Natural killer cell treated with Interleukin-12 subunit alpha and Interleukin-12 subunit beta and Interleukin-15 and Interleukin-18, amount 100 ng/mL, for 72 hours (primary cell): ENCODE measurements at regions not wholly inside any gene's neighbourhood (a gene's known extent, or its start where the extent isn't known, plus 50 kb on each side); places are given as distances from the start of the nearest gene placed in this dataset.

Source experiments
- ATAC-seq, 2 donors: fragments of 150-1000 bp; cut with Tn5 transposase in 1 of 2; sonication (Bioruptor Pico), chemical (Tn5 transposase) in 1 of 2; 2 replicates each; pipeline ENCODE4 v1.10.0; 2021
- DNase-seq: peaks from one replicate; pipeline ENCODE4 v3.0.0; 2022; ENCODE audit warnings: low spot score
- H3K27ac Mint-ChIP-seq, 2 donors: 1 replicate in 1 of 2; 2 replicates in 1 of 2; pipeline ENCODE4 v1.8.0; 2022; ENCODE audit warnings: mixed read lengths in 2 of 2, mild to moderate bottlenecking in 1 of 2, moderate library complexity in 1 of 2
- H3K27me3 Mint-ChIP-seq, 2 donors: 1 replicate in 1 of 2; 2 replicates in 1 of 2; pipeline ENCODE4 v1.8.0; 2022; ENCODE audit warnings: mixed read lengths in 2 of 2
- H3K36me3 Mint-ChIP-seq: one replicate; pipeline ENCODE4 v1.8.0; 2022; ENCODE audit warnings: mixed read lengths
- H3K4me1 Mint-ChIP-seq, 2 donors: 1 replicate in 1 of 2; 2 replicates in 1 of 2; pipeline ENCODE4 v1.8.0; 2022; ENCODE audit warnings: low read depth in 2 of 2, mixed read lengths in 2 of 2, mild to moderate bottlenecking in 1 of 2
- H3K4me3 Mint-ChIP-seq: one replicate; pipeline ENCODE4 v1.8.0; 2022; ENCODE audit warnings: mixed read lengths
- H3K9me3 Mint-ChIP-seq: 2 replicates; pipeline ENCODE4 v1.8.0; 2022; ENCODE audit warnings: mixed read lengths

- Mint-ChIP-seq H3K27ac (no peak overlapping the region), H3K36me3 (no peaks in the 10 kb centered on the region), H3K9me3 (peaks cover 6% of the 10 kb centered on the region), H3K27me3 (no peaks in the 10 kb centered on the region), H3K4me3 (no peak overlapping the region), H3K4me1 (no peaks in the 10 kb centered on the region)
- no peak for DNase-seq
- no peak for ATAC-seq
These were observed 137.0 kb upstream of the CCN2 start for GRCh38 chr6:132088150-132088549.

- Mint-ChIP-seq H3K9me3 (peaks cover 6% of the 10 kb centered on the region), H3K4me3 (no peak overlapping the region), H3K27ac (no peak overlapping the region), H3K4me1 (no peaks in the 10 kb centered on the region), H3K36me3 (no peaks in the 10 kb centered on the region), H3K27me3 (no peaks in the 10 kb centered on the region)
- ATAC-seq = no peak
- DNase-seq = no peak
These were observed 136.2 kb upstream of the CCN2 start for GRCh38 chr6:132087391-132087790.

- Mint-ChIP-seq H3K9me3 (peaks cover 6% of the 10 kb centered on the region), H3K36me3 (no peaks in the 10 kb centered on the region), H3K4me1 (no peaks in the 10 kb centered on the region), H3K27me3 (no peaks in the 10 kb centered on the region), H3K4me3 (no peak overlapping the region), H3K27ac (no peak overlapping the region)
- ATAC-seq = no peak
- no peak for DNase-seq
These were observed 134.6 kb upstream of the CCN2 start for GRCh38 chr6:132085731-132086130.

GRCh38 chr6:132084811-132085509 lies 133.8 kb upstream of the CCN2 start:
- no peaks in the 10 kb centered on the region for H3K36me3 Mint-ChIP-seq
- H3K27ac Mint-ChIP-seq = no peak overlapping the region
- ATAC-seq (no peak), DNase-seq (no peak)
- H3K4me3 Mint-ChIP-seq = no peak overlapping the region
- H3K9me3 Mint-ChIP-seq = peaks cover 3% of the 10 kb centered on the region
- H3K4me1 Mint-ChIP-seq = no peaks in the 10 kb centered on the region
- H3K27me3 Mint-ChIP-seq = no peaks in the 10 kb centered on the region

GRCh38 chr6:132082421-132082820 lies 131.2 kb upstream of the CCN2 start:
- Mint-ChIP-seq H3K4me1 (no peaks in the 10 kb centered on the region), H3K4me3 (no peak overlapping the region), H3K27ac (no peak overlapping the region), H3K9me3 (no peaks in the 10 kb centered on the region), H3K27me3 (no peaks in the 10 kb centered on the region), H3K36me3 (no peaks in the 10 kb centered on the region)
- no peak for ATAC-seq
- DNase-seq = no peak

GRCh38 chr6:132081338-132081737 lies 130.2 kb upstream of the CCN2 start:
- Mint-ChIP-seq H3K9me3 (no peaks in the 10 kb centered on the region), H3K36me3 (no peaks in the 10 kb centered on the region), H3K4me1 (no peaks in the 10 kb centered on the region), H3K4me3 (no peak overlapping the region), H3K27me3 (no peaks in the 10 kb centered on the region), H3K27ac (no peak overlapping the region)
- ATAC-seq = no peak
- DNase-seq = no peak

GRCh38 chr6:132079286-132079685 lies 128.1 kb upstream of the CCN2 start:
- H3K4me3 Mint-ChIP-seq = no peak overlapping the region
- H3K27me3 Mint-ChIP-seq = no peaks in the 10 kb centered on the region
- no peak for DNase-seq
- no peak for ATAC-seq
- no peaks in the 10 kb centered on the region for H3K4me1 Mint-ChIP-seq
- no peak overlapping the region for H3K27ac Mint-ChIP-seq
- no peaks in the 10 kb centered on the region for H3K36me3 Mint-ChIP-seq
- H3K9me3 Mint-ChIP-seq = peaks cover 4% of the 10 kb centered on the region

- ATAC-seq (no peak), DNase-seq (no peak)
- Mint-ChIP-seq H3K4me1 (no peaks in the 10 kb centered on the region), H3K27me3 (no peaks in the 10 kb centered on the region), H3K27ac (no peak overlapping the region), H3K36me3 (no peaks in the 10 kb centered on the region), H3K9me3 (peaks cover 4% of the 10 kb centered on the region), H3K4me3 (no peak overlapping the region)
These were observed 125.3 kb upstream of the CCN2 start for GRCh38 chr6:132076452-132076851.

- no peaks in the 10 kb centered on the region for H3K36me3 Mint-ChIP-seq
- H3K9me3 Mint-ChIP-seq = peaks cover 4% of the 10 kb centered on the region
- DNase-seq (no peak), ATAC-seq (no peak)
- H3K4me3 Mint-ChIP-seq = no peak overlapping the region
- H3K4me1 Mint-ChIP-seq = no peaks in the 10 kb centered on the region
- no peaks in the 10 kb centered on the region for H3K27me3 Mint-ChIP-seq
- H3K27ac Mint-ChIP-seq = no peak overlapping the region
These were observed 121.7 kb upstream of the CCN2 start for GRCh38 chr6:132072831-132073230.

GRCh38 chr6:132072271-132072670 lies 121.1 kb upstream of the CCN2 start:
- Mint-ChIP-seq H3K4me3 (no peak overlapping the region), H3K9me3 (peaks cover 4% of the 10 kb centered on the region), H3K36me3 (no peaks in the 10 kb centered on the region), H3K4me1 (no peaks in the 10 kb centered on the region), H3K27ac (no peak overlapping the region), H3K27me3 (no peaks in the 10 kb centered on the region)
- ATAC-seq (no peak), DNase-seq (no peak)

GRCh38 chr6:132070356-132070755 lies 119.2 kb upstream of the CCN2 start:
- Mint-ChIP-seq H3K4me3 (no peak overlapping the region), H3K4me1 (no peaks in the 10 kb centered on the region), H3K36me3 (no peaks in the 10 kb centered on the region), H3K9me3 (peaks cover under 1% of the 10 kb centered on the region), H3K27me3 (no peaks in the 10 kb centered on the region), H3K27ac (no peak overlapping the region)
- no peak for ATAC-seq
- DNase-seq = no peak

GRCh38 chr6:132068766-132069165 lies 117.6 kb upstream of the CCN2 start:
- no peak for ATAC-seq
- Mint-ChIP-seq H3K27me3 (no peaks in the 10 kb centered on the region), H3K9me3 (no peaks in the 10 kb centered on the region), H3K36me3 (no peaks in the 10 kb centered on the region), H3K4me3 (no peak overlapping the region), H3K27ac (no peak overlapping the region), H3K4me1 (no peaks in the 10 kb centered on the region)
- no peak for DNase-seq

- ATAC-seq (no peak), DNase-seq (no peak)
- H3K27ac Mint-ChIP-seq = no peak overlapping the region
- no peaks in the 10 kb centered on the region for H3K36me3 Mint-ChIP-seq
- H3K4me3 Mint-ChIP-seq = no peak overlapping the region
- no peaks in the 10 kb centered on the region for H3K27me3 Mint-ChIP-seq
- H3K9me3 Mint-ChIP-seq = no peaks in the 10 kb centered on the region
- H3K4me1 Mint-ChIP-seq = no peaks in the 10 kb centered on the region
These were observed 116.1 kb upstream of the CCN2 start for GRCh38 chr6:132067286-132067685.

GRCh38 chr6:132065556-132065955 lies 114.4 kb upstream of the CCN2 start:
- Mint-ChIP-seq H3K27ac (no peak overlapping the region), H3K4me3 (no peak overlapping the region), H3K4me1 (no peaks in the 10 kb centered on the region), H3K27me3 (no peaks in the 10 kb centered on the region), H3K9me3 (no peaks in the 10 kb centered on the region), H3K36me3 (no peaks in the 10 kb centered on the region)
- ATAC-seq = no peak
- no peak for DNase-seq

GRCh38 chr6:132063738-132064137 lies 112.6 kb upstream of the CCN2 start:
- Mint-ChIP-seq H3K4me1 (no peaks in the 10 kb centered on the region), H3K4me3 (no peak overlapping the region), H3K36me3 (no peaks in the 10 kb centered on the region), H3K27ac (no peak overlapping the region), H3K9me3 (no peaks in the 10 kb centered on the region), H3K27me3 (no peaks in the 10 kb centered on the region)
- DNase-seq (no peak), ATAC-seq (no peak)
